ENCODE measurements at regions not wholly inside any gene's neighbourhood (a gene's known extent, or its start where the extent isn't known, plus 50 kb on each side); places are given as distances from the start of the nearest gene placed in this dataset.
A peak's percentile ranks its signal among the peaks of the same experiment; 100 is the strongest.

DNA sequence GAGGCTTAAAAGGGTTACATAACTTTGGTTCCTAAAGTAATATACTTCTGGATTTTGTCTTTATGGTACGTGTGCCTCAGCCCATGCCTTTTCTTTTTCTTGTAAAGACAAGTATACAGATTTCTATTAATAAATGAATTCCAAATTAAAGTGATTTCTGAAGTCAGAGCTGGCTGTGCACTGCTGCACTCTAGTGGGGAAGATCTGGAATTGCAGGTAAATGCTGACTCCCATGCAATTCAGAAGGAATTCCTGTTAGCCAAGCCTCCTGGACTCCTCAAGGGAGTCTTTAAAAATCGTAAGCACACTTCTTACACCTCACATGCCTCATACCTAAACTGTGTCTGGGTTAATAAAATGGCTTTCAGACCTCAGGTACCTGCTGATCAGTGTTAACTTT is 118.4 kb upstream of the SLC7A1 start:
- Mint-ChIP-seq H3K27ac (no peak overlapping the region), H3K27me3 (peaks cover 8% of the 10 kb centered on the region), H3K4me3 (no peak overlapping the region), H3K4me1 (no peaks in the 10 kb centered on the region), H3K9me3 (no peaks in the 10 kb centered on the region)
- ATAC-seq, result no peak
- no peak for DNase-seq

DNA sequence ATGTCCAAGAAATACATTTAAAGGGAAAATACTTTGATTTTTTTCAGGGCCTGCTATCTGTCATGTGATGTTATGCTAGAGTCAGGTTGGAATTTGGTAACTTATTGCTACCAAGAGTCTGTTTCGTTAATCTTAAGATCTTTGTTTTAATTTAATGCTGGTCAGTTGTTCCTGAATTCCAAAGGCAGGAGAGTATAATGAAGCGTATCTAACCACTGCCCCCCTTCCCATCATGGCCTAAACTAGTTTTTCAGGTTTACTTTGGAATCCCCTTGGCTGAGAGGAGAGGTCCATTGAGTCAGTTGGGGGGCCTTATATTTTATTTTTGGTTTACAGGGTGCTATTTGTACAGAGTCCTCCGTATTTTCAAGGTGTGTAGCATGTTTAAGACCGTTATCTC is 116.3 kb upstream of the SLC7A1 start:
- no peak overlapping the region for H3K4me3 Mint-ChIP-seq
- DNase-seq (no peak), ATAC-seq (no peak)
- H3K27ac Mint-ChIP-seq, result no peak overlapping the region
- H3K4me1 Mint-ChIP-seq, result no peaks in the 10 kb centered on the region
- H3K9me3 Mint-ChIP-seq, result no peaks in the 10 kb centered on the region
- peaks cover 4% of the 10 kb centered on the region for H3K27me3 Mint-ChIP-seq

DNA sequence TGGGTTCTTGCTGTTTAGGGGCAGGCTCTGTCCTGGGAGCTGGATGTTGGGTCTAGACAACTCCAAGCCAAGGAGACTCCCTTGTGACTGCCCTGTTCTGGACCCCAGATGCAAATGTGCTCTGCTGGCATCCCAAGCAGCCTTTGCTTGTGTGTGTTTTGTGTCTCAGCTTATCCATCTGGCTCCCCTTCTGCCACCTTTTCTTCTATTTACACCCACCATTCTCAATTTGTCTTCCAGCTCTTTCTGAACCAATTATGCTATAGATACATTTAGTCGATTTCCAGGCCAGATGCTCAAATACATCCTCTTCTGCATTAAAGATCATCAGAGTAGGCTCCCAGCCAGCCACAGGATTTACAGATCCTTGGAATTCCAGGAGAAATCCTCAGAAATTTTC is 115.0 kb upstream of the SLC7A1 start:
- no peak for DNase-seq
- no peaks in the 10 kb centered on the region for H3K9me3 Mint-ChIP-seq
- no peak overlapping the region for H3K4me3 Mint-ChIP-seq
- no peak overlapping the region for H3K27ac Mint-ChIP-seq
- ATAC-seq, result no peak
- H3K27me3 Mint-ChIP-seq, result no peaks in the 10 kb centered on the region
- H3K4me1 Mint-ChIP-seq, result no peaks in the 10 kb centered on the region

DNA sequence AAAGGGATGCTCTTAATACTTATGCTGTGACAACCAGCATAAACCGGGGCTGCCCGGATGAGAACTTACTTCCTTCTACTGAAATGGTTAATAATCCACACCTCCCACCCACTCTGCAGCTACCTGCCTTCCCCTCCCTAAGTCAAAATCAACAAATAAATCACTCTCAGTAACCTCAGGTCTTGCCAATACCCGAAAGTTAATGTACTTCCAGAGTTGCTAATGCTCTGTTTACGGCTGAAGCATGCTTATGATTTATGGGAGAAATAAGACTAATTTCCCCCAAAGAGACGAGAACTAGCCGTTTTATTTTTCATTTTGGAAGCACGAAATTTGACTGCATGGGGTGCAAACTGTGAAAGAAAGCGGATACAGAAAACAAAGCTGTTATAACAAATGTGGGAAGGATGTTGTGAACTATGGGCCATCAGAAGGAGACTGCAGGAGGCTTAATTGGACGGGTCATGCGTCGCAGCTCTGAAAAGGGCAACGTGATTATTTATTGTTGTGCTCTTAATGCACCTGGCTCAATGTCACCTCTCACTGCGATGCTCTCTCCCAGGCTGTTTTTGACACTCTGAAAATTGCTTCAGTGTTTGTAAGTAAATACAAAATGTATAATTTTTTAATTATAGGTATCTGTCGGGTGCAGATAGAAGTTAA is 114.0 kb upstream of the SLC7A1 start:
- ATAC-seq (no peak), DNase-seq (no peak)
- H3K9me3 Mint-ChIP-seq, result no peaks in the 10 kb centered on the region
- H3K27ac Mint-ChIP-seq, result no peak overlapping the region
- no peaks in the 10 kb centered on the region for H3K27me3 Mint-ChIP-seq
- H3K4me3 Mint-ChIP-seq, result no peak overlapping the region
- H3K4me1 Mint-ChIP-seq, result no peaks in the 10 kb centered on the region

DNA sequence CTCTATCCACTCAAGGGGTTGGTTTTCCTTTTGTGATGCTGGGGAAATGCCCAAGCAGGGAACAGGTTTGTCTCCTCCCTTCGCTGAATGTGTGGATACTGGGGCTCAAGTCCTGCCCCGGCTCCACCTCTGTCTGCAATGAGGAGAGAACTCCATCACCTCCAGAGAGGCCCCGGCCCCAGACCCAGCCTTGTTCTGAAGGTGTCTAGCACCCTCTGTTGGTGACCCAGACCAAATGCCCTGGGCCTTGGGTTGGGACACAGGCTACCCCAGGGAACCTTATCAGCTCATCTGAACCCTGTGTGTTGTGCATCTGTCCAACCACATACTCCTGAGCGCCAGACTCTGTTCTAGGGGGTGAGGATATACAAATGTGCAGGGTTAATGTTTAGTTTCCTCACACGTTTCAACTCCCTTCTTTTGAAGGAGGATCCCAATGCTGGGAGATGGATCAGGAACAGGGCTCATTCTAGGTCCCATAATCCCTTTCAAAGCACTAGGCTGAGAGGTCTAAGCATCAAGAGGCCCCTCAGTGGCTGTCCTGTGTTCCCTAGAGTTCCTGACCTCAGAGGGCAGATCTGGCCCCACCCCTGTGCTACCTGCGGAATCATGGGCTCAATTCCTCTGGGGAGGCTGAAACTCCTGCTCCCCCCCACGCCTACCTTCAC is 112.5 kb upstream of the SLC7A1 start:
- ATAC-seq (peak; percentile 90), DNase-seq (peak; percentile 35 to 56)
- H3K4me3 Mint-ChIP-seq, result no peak overlapping the region
- H3K27ac Mint-ChIP-seq, result no peak overlapping the region
- H3K9me3 Mint-ChIP-seq, result no peaks in the 10 kb centered on the region
- H3K27me3 Mint-ChIP-seq, result peaks cover 12% of the 10 kb centered on the region
- H3K4me1 Mint-ChIP-seq, result no peaks in the 10 kb centered on the region

DNA sequence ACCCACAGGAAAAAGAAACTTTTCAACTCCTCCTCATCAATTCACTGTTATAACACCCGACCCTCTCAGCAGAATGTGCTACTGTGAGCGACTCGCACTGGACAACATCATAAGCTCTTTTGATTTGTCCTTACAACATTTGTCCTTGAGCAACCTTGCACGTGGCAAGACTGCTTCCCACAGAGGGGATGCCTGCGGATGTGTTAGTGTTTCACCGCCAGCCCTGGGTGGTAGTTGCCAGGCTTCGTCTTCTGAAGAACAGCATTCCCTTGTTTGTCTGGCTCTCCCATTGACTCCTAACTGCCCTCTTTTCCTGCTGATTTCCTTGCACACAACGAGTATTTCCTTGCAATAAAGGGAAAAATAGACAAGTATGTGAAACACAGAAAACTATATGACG is 111.4 kb upstream of the SLC7A1 start:
- Mint-ChIP-seq H3K4me1 (no peaks in the 10 kb centered on the region), H3K9me3 (no peaks in the 10 kb centered on the region), H3K27ac (no peak overlapping the region), H3K4me3 (no peak overlapping the region), H3K27me3 (peaks cover 16% of the 10 kb centered on the region)
- DNase-seq, result no peak
- no peak for ATAC-seq

DNA sequence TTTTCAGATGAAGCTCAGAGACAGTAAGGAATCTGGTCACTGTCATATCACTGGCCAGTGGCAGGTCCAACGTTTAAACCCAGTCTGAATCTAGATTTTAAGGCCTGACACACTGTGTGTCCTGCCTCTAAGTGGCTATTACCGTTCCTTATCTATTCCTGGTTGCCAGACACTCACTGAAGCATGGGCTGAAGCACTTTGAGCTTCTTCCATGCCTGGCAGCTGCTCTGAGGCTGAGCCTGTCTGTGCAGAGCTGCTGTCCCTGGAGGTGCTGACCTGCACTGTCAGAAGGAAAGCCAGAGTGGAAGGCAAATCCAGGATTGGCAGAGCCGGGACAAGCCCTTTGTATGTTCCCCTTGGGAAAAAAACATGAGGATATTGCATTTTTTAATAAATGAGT is 109.2 kb upstream of the SLC7A1 start:
- ATAC-seq (no peak), DNase-seq (no peak)
- Mint-ChIP-seq H3K4me3 (no peak overlapping the region), H3K27me3 (peaks cover 32% of the 10 kb centered on the region), H3K27ac (no peak overlapping the region), H3K9me3 (no peaks in the 10 kb centered on the region), H3K4me1 (no peaks in the 10 kb centered on the region)

DNA sequence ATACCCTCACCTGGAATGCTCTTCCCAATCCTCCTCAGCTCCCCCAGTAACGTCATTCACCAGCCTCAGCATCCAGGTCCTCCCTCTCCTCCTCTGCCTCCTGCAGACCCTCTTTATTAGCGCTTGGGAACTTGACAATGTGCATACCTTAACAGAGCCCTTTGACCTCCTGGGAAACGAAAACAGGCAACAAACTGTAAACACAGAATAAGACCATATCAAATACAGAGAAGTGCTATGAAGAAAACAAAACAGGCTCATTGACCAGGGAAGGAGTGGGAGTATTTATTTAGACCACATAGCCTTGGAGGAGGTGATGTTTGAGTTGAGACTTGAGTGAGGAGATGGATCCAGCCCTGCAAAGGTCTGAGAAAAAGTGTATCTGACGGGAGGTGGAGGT is 107.9 kb upstream of the SLC7A1 start:
- DNase-seq (no peak), ATAC-seq (no peak)
- H3K4me1 Mint-ChIP-seq, result no peaks in the 10 kb centered on the region
- H3K27ac Mint-ChIP-seq, result peak overlapping the region in 1 of 2 donors; percentile 10
- no peaks in the 10 kb centered on the region for H3K9me3 Mint-ChIP-seq
- H3K27me3 Mint-ChIP-seq, result peaks cover 42% of the 10 kb centered on the region
- H3K4me3 Mint-ChIP-seq, result no peak overlapping the region

DNA sequence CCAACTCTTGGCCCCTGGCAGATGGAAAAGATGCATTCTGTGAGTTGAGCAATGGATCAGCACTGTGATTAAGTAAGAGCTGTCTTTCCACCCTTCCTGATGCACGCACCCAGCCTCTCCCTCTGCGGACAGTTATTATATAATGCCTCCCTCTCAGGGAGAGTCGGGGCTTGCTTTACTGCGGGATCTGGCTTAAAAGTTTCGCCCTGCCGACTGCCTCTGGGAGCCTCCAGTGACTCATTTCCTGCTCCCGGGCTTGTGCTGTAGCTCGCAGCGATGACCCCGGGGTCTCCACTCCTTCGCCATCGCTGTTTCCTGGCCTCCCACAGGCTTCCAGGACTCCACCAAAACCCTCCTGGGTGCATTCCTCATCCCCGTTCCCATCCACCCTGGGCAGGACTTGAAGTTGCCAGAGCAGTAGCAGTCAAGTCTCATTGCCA is 107.4 kb upstream of the SLC7A1 start:
- no peak for ATAC-seq
- H3K4me3 Mint-ChIP-seq, result no peak overlapping the region
- H3K4me1 Mint-ChIP-seq, result no peaks in the 10 kb centered on the region
- H3K27ac Mint-ChIP-seq, result peak overlapping the region in 1 of 2 donors; percentile 2
- no peak for DNase-seq
- H3K9me3 Mint-ChIP-seq, result no peaks in the 10 kb centered on the region
- peaks cover 42% of the 10 kb centered on the region for H3K27me3 Mint-ChIP-seq

DNA sequence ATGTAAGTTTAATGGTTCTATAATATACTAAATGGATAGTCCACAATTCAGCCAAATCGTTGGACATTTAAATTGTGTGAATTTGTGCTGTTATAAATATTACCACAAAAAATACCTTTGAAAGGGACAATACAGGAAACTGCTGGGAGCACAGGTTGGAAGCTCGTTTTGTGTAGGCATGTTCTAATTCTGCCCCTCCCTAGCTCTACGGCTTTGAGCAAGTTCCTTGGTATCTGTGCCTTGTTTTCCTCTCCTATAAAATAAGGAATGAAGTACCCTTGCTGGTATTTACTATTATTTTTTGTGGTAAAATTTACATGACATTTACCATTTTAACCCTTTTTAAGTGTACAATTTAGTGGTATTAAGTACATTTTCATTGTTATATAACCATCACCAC is 102.6 kb upstream of the SLC7A1 start:
- H3K4me1 Mint-ChIP-seq, result no peaks in the 10 kb centered on the region
- no peak overlapping the region for H3K4me3 Mint-ChIP-seq
- H3K9me3 Mint-ChIP-seq, result no peaks in the 10 kb centered on the region
- no peak overlapping the region for H3K27ac Mint-ChIP-seq
- DNase-seq (no peak), ATAC-seq (no peak)
- H3K27me3 Mint-ChIP-seq, result peaks cover 38% of the 10 kb centered on the region

DNA sequence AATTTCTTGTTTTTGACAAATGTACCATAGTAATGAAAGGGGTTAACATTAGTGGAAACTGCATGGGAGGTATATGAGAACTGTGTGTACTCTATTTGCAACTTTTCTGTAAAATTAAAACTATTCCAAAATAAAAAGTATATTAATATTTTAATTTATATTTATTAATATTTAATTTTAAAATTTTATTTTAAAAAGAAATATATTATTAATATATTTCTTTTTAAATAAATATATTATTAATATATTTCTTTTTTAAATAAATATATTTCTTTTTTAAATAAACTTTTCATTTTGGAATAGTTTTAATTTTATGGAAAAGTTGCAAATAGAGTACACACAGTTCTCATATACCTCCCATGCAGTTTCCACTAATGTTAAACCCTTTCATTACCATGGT is 101.1 kb upstream of the SLC7A1 start:
- DNase-seq, result no peak
- no peaks in the 10 kb centered on the region for H3K9me3 Mint-ChIP-seq
- H3K27ac Mint-ChIP-seq, result no peak overlapping the region
- no peak for ATAC-seq
- peaks cover 33% of the 10 kb centered on the region for H3K27me3 Mint-ChIP-seq
- no peaks in the 10 kb centered on the region for H3K4me1 Mint-ChIP-seq
- no peak overlapping the region for H3K4me3 Mint-ChIP-seq

DNA sequence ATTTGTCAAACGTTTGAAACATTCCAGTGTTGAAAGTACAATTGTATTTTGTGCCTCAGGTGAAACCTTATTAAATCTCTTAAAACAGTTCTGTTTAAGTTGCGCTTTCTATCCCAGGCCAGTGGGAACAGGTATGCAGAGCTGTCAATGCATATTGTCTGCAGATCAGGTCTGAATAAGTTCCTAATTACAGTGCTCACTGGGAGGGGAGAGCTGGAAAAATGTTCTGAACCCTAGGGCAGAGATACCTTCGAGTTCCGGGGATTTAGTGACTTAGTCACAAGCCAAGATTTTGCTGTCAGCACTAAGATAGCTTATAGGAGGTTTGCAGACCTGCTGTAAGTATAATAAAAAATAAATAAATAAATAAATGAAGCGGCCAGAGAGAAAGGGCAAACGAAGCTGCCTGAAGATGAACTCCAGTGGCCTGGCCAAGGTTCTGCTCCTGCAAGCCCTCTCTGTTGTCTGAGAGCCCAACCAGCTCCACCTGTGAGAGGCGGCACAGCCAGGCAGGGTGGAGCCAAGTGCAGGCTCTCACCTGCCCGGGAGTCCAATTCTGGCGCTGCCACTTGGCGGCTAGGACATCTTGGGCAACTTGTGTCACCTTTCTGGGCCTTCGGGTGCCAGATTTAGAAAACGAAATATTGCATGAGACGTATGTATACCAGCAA is 97.9 kb upstream of the SLC7A1 start:
- no peak overlapping the region for H3K27ac Mint-ChIP-seq
- H3K4me1 Mint-ChIP-seq, result no peaks in the 10 kb centered on the region
- ATAC-seq (no peak), DNase-seq (no peak)
- H3K4me3 Mint-ChIP-seq, result no peak overlapping the region
- H3K27me3 Mint-ChIP-seq, result peaks cover 27% of the 10 kb centered on the region
- H3K9me3 Mint-ChIP-seq, result no peaks in the 10 kb centered on the region

DNA sequence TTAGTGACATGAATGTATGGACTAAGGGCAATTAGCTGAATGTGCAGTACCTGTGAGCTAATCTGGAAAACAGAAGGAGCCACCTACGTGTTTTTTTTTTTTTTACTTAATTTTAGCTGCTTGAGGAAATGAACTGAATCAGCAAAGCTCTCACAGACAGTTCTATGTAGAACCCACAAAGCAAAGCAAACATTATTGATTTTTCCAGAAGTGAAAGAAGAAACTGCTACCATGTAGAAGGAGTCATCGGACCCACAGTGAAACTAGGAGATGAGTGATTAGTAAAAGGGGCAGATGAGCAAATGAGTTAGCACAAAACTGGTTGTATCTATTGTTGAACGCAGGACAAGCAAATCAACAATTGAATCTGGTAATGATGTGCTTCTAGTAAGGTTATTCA is 94.1 kb upstream of the SLC7A1 start:
- Mint-ChIP-seq H3K27me3 (peaks cover 27% of the 10 kb centered on the region), H3K27ac (no peak overlapping the region), H3K4me1 (no peaks in the 10 kb centered on the region), H3K9me3 (no peaks in the 10 kb centered on the region), H3K4me3 (no peak overlapping the region)
- DNase-seq (no peak), ATAC-seq (no peak)

DNA sequence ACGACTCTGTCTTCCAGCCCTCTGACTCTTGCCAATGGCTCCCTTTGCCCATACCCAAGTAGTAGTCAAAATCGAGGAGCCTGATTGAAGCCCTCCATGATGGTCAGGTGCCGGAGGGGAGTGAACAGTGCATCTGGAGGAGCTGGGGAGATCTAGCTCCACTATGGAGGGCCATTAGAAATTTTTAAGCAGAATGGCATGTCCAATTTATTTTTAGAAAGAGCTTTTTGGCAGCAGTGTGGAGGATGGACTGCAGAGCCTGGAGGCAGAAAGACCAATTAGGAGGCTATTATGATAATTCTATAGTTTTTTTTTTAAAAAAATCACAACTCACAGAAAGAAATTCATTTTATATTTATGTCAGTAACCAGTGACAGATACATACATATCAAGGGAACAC is 92.7 kb upstream of the SLC7A1 start:
- Mint-ChIP-seq H3K4me1 (no peaks in the 10 kb centered on the region), H3K4me3 (no peak overlapping the region), H3K27ac (no peak overlapping the region), H3K9me3 (no peaks in the 10 kb centered on the region), H3K27me3 (peaks cover 27% of the 10 kb centered on the region)
- ATAC-seq (no peak), DNase-seq (no peak)

DNA sequence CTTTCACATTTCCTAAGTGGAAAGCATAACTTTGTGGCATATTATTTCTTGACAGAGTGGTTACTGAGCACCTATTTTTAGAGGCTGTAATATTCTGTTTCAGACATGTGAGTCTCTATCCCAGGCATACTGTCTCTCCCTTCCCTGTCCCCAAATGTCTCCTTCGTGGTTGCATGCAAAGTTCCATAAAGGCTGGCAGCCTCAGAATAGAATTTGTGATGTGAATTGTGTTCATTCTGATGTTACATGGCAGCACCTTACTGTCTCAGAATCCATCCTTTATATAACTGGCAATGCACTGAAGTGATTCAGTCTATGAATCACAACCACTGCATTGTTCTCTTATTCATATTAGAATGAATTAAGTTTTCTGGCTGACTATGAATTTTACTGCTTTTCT is 89.0 kb upstream of the SLC7A1 start:
- Mint-ChIP-seq H3K27ac (no peak overlapping the region), H3K4me1 (no peaks in the 10 kb centered on the region), H3K4me3 (no peak overlapping the region), H3K9me3 (no peaks in the 10 kb centered on the region), H3K27me3 (peaks cover 38% of the 10 kb centered on the region)
- no peak for ATAC-seq
- DNase-seq, result no peak

DNA sequence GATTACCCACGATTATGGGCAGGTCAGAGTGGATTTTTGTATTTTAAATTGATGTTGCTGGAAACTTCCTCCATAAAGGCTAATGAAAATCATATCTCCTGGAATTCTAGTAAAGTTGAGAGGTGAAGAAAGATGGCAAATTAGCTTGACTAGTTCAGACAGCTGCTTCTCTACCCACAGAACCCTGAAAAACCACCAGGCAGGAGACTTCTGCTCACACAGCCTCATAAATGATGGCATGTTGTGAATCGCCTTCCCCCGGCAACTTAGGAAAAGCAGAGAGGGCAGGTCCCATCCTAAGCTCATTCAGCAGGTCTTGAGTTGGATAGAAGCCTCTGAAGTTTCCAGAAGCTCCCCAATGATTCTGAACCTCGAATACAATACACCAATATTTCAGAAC is 87.6 kb upstream of the SLC7A1 start:
- Mint-ChIP-seq H3K27ac (no peak overlapping the region), H3K9me3 (no peaks in the 10 kb centered on the region), H3K4me1 (no peaks in the 10 kb centered on the region), H3K27me3 (peaks cover 42% of the 10 kb centered on the region), H3K4me3 (no peak overlapping the region)
- no peak for ATAC-seq
- DNase-seq, result no peak
